HCT116 (cell line): ENCODE measurements at regions not wholly inside any gene's neighbourhood (a gene's known extent, or its start where the extent isn't known, plus 50 kb on each side); places are given as distances from the start of the nearest gene placed in this dataset.
"Not testable (repeated sequence)": the region's sequence is repeated elsewhere in the genome, so short reads cannot be mapped to it uniquely, and the experiment has no call there.

Experiments used
- ATAC-seq: fragments of 200-7000 bp; cut with Tn5 transposase; 2 replicates; pipeline ENCODE4 v1.9.1; 2020; ENCODE audit warnings: mild to moderate bottlenecking, moderate library complexity
- BruUV-seq: library from RNA; stranded (reverse); fragments of 400-500 nt; replicated peaks from 2 replicates; lab custom pipeline; 2021; lab: Mats Ljungman, UMichigan
- CTCF ChIA-PET: fragments of 300-600 bp; sonication (Branson Sonifier 250); formaldehyde crosslinking; loops from one replicate; lab custom pipeline; 2021; ENCODE audit warnings: antibody characterized with exemption; lab: Charles Lee
- POLR2A ChIA-PET: fragments of 300-600, 350-600 bp; sonication (Branson Sonifier 250); formaldehyde crosslinking; loops from one replicate; lab custom pipeline; 2021; ENCODE audit warnings: antibody characterized with exemption; lab: Charles Lee
- RAD21 ChIA-PET, 2 experiments: fragments of 300-600 bp; sonication (Branson Sonifier 250); formaldehyde crosslinking; loops; one replicate each; lab custom pipeline; 2023; ENCODE audit warnings: low total read pairs in 2 of 2; ENCODE audit not compliant: uncharacterized antibody in 2 of 2, unreplicated experiment in 2 of 2, low non-redundant PET in 1 of 2; lab: Charles Lee
- DNase-seq: peaks from one replicate; pipeline ENCODE4 v3.0.0-alpha.2; 2010; ENCODE audit warnings: low read depth, low spot score
- H2AFZ ChIP-seq: fragments of 200-600 bp; shearing (Covaris generic), sonication (generic); 2 replicates; pipeline ENCODE4 v1.6.1; 2017; ENCODE audit warnings: low read depth, mixed run types, mixed read lengths, antibody characterized with exemption, low read length; ENCODE audit not compliant: poor library complexity, severe bottlenecking
- H3K27ac ChIP-seq: 2 replicates; pipeline ENCODE4 v1.5.1; 2012; ENCODE audit warnings: low read depth, low read length
- H3K27me3 ChIP-seq: fragments of 200-600 bp; sonication (generic); 2 replicates; pipeline ENCODE4 v1.6.1; 2016; ENCODE audit warnings: mixed run types, low read length, mixed read lengths; ENCODE audit not compliant: insufficient read depth
- H3K36me3 ChIP-seq, 2 experiments: fragments of 200-500 bp in 1 of 2; fragments of 200-600 bp in 1 of 2; sonication (Bioruptor generic) in 1 of 2; sonication (generic) in 1 of 2; 2 replicates each; pipeline versions ENCODE4 v1.5.1 to v1.6.1; 2014 to 2016; ENCODE audit warnings: low read length in 2 of 2, inconsistent platforms in 1 of 2, mixed read lengths in 1 of 2, mixed run types in 1 of 2; ENCODE audit not compliant: insufficient read depth in 2 of 2, control insufficient read depth in 1 of 2
- H3K4me1 ChIP-seq, 2 experiments: fragments of 200-600 bp in 1 of 2; sonication (generic) in 1 of 2; 2 replicates each; pipeline versions ENCODE4 v1.5.1 to v1.6.1; 2012 to 2017; ENCODE audit warnings: low read length in 2 of 2, inconsistent platforms in 1 of 2, mild to moderate bottlenecking in 1 of 2, mixed read lengths in 1 of 2, mixed run types in 1 of 2, moderate library complexity in 1 of 2; ENCODE audit not compliant: insufficient read depth in 2 of 2, control insufficient read depth in 1 of 2
- H3K4me2 ChIP-seq: fragments of 200-600 bp; sonication (generic); 2 replicates; pipeline ENCODE4 v1.6.1; 2017; ENCODE audit warnings: mixed run types, low read length, mixed read lengths
- H3K4me3 ChIP-seq, 2 experiments: fragments of 200-600 bp in 1 of 2; sonication (generic) in 1 of 2; replicated peaks in 1 of 2; 2 replicates each; pipeline ENCODE4 v1.5.1; 2011 to 2016; ENCODE audit warnings: low read length in 2 of 2, control low read depth in 1 of 2, low read depth in 1 of 2, mild to moderate bottlenecking in 1 of 2, mixed read lengths in 1 of 2, mixed run types in 1 of 2
- H3K79me2 ChIP-seq: fragments of 200-600 bp; sonication (generic); 2 replicates; pipeline ENCODE4 v1.6.1; 2017; ENCODE audit warnings: mild to moderate bottlenecking, mixed run types, low read length, moderate library complexity, mixed read lengths; ENCODE audit not compliant: insufficient read depth
- H3K9ac ChIP-seq: fragments of 200-600 bp; sonication (generic); 2 replicates; pipeline ENCODE4 v1.6.1; 2016; ENCODE audit warnings: low read length, mixed read lengths
- H3K9me2 ChIP-seq: fragments of 200-600 bp; sonication (generic), shearing (Covaris generic); 2 replicates; pipeline ENCODE4 v1.6.1; 2017; ENCODE audit warnings: mixed run types, mild to moderate bottlenecking, moderate library complexity; ENCODE audit not compliant: insufficient read depth
- H3K9me3 ChIP-seq, 2 experiments: fragments of 200-500 bp in 1 of 2; fragments of 200-600 bp in 1 of 2; sonication (Bioruptor generic) in 1 of 2; sonication (generic) in 1 of 2; 2 replicates each; pipeline ENCODE4 v1.6.1; 2014 to 2017; ENCODE audit warnings: low read length in 2 of 2, mixed read lengths in 2 of 2, inconsistent platforms in 1 of 2, low read depth in 1 of 2, mild to moderate bottlenecking in 1 of 2, mixed run types in 1 of 2, moderate library complexity in 1 of 2; ENCODE audit not compliant: control insufficient read depth in 1 of 2, insufficient read depth in 1 of 2
- H4K20me1 ChIP-seq: fragments of 200-600 bp; sonication (generic), shearing (Covaris generic); 2 replicates; pipeline ENCODE4 v1.6.1; 2017; ENCODE audit warnings: mixed run types, mild to moderate bottlenecking, moderate library complexity; ENCODE audit not compliant: insufficient read depth
- EGR1 ChIP-seq: IDR thresholded peaks from 2 replicates; pipeline ENCODE4 v1.6.1; 2012; ENCODE audit warnings: low read depth
- MAX ChIP-seq: IDR thresholded peaks from 2 replicates; pipeline ENCODE4 v1.6.1; 2012
- POLR2AphosphoS5 ChIP-seq: IDR thresholded peaks from 2 replicates; pipeline ENCODE4 v1.6.1; 2011; ENCODE audit warnings: mild to moderate bottlenecking, low read depth, low read length, moderate library complexity
- SIN3A ChIP-seq: IDR thresholded peaks from 2 replicates; pipeline ENCODE4 v1.6.1; 2012; ENCODE audit warnings: low read depth
- SP1 ChIP-seq: IDR thresholded peaks from 2 replicates; pipeline ENCODE4 v1.6.1; 2012; ENCODE audit warnings: low read depth
- ZFX ChIP-seq: fragments of 450-650 bp; IDR thresholded peaks from 2 replicates; pipeline ENCODE4 v1.6.1; 2017
- intact Hi-C: fragments of 100-400 bp; cut with micrococcal nuclease; formaldehyde crosslinking; loops from 2 replicates; pipeline ENCODE4 v1.10.0; 2022

DNA sequence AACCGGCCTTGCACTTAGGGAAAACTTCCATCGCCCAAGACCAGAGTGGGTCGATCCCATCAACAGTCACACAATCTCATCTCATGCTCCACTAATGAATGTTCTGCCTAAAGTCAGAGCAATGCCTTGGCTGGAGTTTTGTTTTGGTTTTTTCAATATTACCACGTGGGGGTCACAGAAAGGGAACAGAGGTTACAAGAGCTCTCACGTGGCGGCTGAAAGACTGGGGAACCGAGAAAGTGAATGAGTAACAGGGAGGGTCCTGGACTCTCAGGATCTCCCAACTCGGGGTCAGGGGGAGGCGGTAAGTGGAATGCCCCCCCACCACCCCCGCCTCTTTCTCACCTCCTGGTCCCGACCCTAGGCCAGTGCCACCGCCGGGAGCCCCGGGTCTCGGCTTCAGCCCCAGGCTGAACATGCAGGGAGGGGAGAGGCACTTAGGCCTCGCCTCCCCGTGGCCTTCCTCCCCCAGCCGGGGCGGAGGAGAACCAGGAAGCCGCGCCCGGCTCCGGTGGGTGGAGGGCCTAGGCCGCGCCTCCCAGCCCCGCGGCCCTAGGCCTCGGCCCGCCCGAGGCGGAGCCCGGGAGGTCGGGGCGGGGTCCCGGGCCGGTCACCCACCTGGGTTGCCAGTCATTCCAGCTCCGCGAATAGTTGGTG is 68.7 kb upstream of the SPN start:
- CTCF ChIA-PET, H2AFZ ChIP-seq, H3K27me3 ChIP-seq, RAD21 ChIA-PET, BruUV-seq, intact Hi-C loops, DNase-seq, H3K36me3 ChIP-seq, H4K20me1 ChIP-seq, H3K9me2 ChIP-seq, H3K4me1 ChIP-seq: not testable (repeated sequence)
- POLR2A ChIA-PET: interaction anchor here (1.0 kb wide), 1 partner anchor 10 kb away, joined by 3 read pairs; no protein-coding TSS in a partner anchor
- Histone ChIP-seq H3K4me2 (peak overlapping the region; percentile 67), H3K4me3 (peak overlapping the region; percentile 52 to 61), H3K27ac (peak overlapping the region; percentile 79), H3K79me2 (peaks cover 76% of the 10 kb centered on the region)
- ATAC-seq: peak; percentile 75
- peak; percentile 29; the same call in 1 of the 2 replicates for TF ChIP-seq ZFX
- TF ChIP-seq, all 23 proteins: peak for 1; not testable (repeated sequence) for 22
- H3K9ac ChIP-seq: peak overlapping the region; percentile 69
- not testable (repeated sequence) for H3K9me3 ChIP-seq

DNA sequence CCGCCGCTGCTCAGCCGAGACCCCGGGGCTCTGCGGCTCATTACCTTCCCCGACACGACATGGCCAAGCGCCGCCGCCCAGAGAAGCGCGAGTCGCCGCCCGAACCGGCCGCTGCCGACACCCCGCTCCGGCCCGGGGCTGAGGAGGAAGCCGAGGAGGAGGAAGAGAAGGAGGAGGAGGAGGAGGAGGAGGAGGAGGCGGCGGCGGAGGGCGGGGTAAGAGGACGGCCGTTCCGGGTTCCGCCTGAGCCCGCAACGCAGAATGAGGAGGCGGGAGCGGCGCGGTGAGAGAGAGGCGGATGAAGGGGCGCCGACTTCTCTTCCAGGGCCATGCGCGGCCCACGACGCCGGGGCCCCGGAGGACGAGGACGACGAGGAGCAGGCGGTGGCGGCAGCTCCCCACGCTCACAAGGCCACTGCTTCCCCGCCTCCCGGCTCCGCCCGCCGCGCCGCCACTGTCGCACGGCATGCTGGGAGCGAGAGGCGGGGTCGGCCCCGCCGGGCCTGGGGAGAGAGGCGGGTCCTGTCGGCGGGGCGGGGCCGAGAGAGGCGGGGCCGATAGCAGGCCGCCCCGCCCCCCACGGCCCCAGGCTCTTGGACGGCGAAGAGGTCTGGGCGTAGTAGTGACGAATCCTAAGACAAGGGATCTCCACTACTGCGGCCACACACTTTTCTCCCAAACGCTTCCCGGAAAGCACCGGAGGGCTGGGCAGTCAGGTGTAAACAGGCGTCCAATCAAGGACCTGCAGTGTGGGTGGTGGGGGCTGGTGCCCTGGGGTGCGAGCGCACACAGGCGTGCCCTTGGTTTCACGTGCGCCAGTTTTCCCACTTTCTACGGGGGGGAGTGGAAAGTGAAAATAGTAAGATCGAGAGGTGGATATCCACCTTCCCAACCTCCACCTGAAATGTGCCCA is 67.9 kb upstream of the SPN start:
- RAD21 ChIA-PET, H4K20me1 ChIP-seq, H2AFZ ChIP-seq, H3K36me3 ChIP-seq, H3K9me2 ChIP-seq, H3K27me3 ChIP-seq, CTCF ChIA-PET, H3K9me3 ChIP-seq, BruUV-seq, H3K4me1 ChIP-seq: not testable (repeated sequence)
- Histone ChIP-seq H3K4me2 (peak overlapping the region; percentile 67), H3K27ac (peak overlapping the region; percentile 79), H3K79me2 (peaks cover 76% of the 10 kb centered on the region), H3K4me3 (peak overlapping the region; percentile 52 to 61), H3K9ac (peak overlapping the region; percentile 69)
- intact Hi-C loops: loop anchor here (1.0 kb wide), 1 partner anchor 18 kb away; no protein-coding TSS in a partner anchor
- TF ChIP-seq EGR1 (peak; percentile 71), SP1 (peak; percentile 67), ZFX (0 out of 2 replicates have a peak, but pooled peaks have one; percentile 18), POLR2AphosphoS5 (peak; percentile 70), SIN3A (peak; percentile 47), MAX (peak; percentile 89)
- POLR2A ChIA-PET: interaction anchor here (1.0 kb wide), 1 partner anchor 9 kb away, joined by 3 read pairs; no protein-coding TSS in a partner anchor
- peak; percentile 89 for DNase-seq
- ATAC-seq: peak; percentile 86

GRCh38 chr16:29597030-29597429 is 66.0 kb upstream of the SPN start:
- DNase-seq, BruUV-seq, H3K36me3 ChIP-seq, H3K9me2 ChIP-seq, POLR2A ChIA-PET, H3K9ac ChIP-seq, H3K4me2 ChIP-seq, H3K4me3 ChIP-seq, CTCF ChIA-PET, H3K27ac ChIP-seq, H3K9me3 ChIP-seq, H4K20me1 ChIP-seq, H2AFZ ChIP-seq, ATAC-seq, H3K4me1 ChIP-seq, H3K27me3 ChIP-seq, intact Hi-C loops, RAD21 ChIA-PET: not testable (repeated sequence)
- H3K79me2 ChIP-seq: peaks cover 76% of the 10 kb centered on the region
